ENCODE measurements at regions not wholly inside any gene's neighbourhood (a gene's known extent, or its start where the extent isn't known, plus 50 kb on each side); places are given as distances from the start of the nearest gene placed in this dataset.

GRCh38 chr13:100940658-100941057 lies 266.1 kb upstream of the TMTC4 start:
- no peak for DNase-seq (ENCODE audit: insufficient read length, low spot score)
- FAIRE-seq: no peak
- no peak for TF ChIP-seq CTCF (IDR thresholded peaks at IDR 0.05; ENCODE audit: insufficient read depth, missing control alignments)

GRCh38 chr13:100933841-100934240 lies 259.2 kb upstream of the TMTC4 start:
- TF ChIP-seq CTCF (IDR thresholded peaks at IDR 0.05; ENCODE audit: insufficient read depth, missing control alignments): no peak
- no peak for DNase-seq (ENCODE audit: insufficient read length, low spot score)
- FAIRE-seq: no peak

- no peak for FAIRE-seq
- TF ChIP-seq CTCF (IDR thresholded peaks at IDR 0.05; ENCODE audit: insufficient read depth, missing control alignments): no peak
- no peak for DNase-seq (ENCODE audit: insufficient read length, low spot score)
These were observed 248.0 kb upstream of the TMTC4 start for GRCh38 chr13:100922599-100922998.

DNA sequence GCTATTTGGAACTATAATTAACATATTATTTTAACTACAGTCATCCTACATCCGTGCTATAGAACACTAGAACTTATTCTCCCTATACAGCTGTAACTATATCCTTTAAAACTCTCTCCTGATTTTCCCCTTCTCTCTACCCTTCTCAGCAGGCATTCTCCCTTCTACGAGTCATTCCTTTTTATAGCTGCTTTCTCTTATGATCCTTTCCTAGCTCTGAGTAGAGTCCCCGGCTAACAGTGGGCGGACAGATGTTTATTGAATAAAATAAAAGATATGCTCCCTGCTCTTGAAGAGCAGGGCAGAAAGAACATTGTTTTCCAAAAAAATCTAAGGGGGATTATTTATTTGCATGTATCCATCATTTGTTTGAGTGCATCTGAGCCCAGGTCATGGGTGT lies 246.5 kb upstream of the TMTC4 start:
- DNase-seq (ENCODE audit: insufficient read length, low spot score): no peak
- TF ChIP-seq CTCF (IDR thresholded peaks at IDR 0.05; ENCODE audit: insufficient read depth, missing control alignments): no peak
- FAIRE-seq: no peak

DNA sequence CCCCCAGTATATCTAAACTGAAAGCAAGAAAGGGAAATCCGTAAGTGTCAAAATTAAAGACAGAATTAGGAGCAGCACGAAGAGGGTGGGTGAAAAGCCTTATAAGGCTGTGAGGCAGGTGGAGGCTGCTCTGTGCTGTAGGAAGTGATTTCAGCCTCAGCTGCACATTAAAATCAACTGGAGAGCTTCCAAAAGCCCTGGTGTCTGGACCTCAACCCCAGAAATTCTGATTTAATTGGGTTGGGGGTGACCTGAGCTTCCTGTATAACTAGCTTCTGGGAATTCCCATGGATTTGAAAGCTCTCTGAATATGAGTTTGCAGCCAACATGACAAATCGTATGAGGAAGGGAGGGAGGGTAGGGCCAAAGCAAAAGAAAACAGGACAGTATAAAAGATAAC lies 242.4 kb upstream of the TMTC4 start:
- DNase-seq (ENCODE audit: insufficient read length, low spot score): no peak
- FAIRE-seq: no peak
- no peak for TF ChIP-seq CTCF (IDR thresholded peaks at IDR 0.05; ENCODE audit: insufficient read depth, missing control alignments)

- TF ChIP-seq CTCF (IDR thresholded peaks at IDR 0.05; ENCODE audit: insufficient read depth, missing control alignments): no peak
- no peak for DNase-seq (ENCODE audit: insufficient read length, low spot score)
- no peak for FAIRE-seq
These were observed 238.5 kb upstream of the TMTC4 start for GRCh38 chr13:100913143-100913542.

DNA sequence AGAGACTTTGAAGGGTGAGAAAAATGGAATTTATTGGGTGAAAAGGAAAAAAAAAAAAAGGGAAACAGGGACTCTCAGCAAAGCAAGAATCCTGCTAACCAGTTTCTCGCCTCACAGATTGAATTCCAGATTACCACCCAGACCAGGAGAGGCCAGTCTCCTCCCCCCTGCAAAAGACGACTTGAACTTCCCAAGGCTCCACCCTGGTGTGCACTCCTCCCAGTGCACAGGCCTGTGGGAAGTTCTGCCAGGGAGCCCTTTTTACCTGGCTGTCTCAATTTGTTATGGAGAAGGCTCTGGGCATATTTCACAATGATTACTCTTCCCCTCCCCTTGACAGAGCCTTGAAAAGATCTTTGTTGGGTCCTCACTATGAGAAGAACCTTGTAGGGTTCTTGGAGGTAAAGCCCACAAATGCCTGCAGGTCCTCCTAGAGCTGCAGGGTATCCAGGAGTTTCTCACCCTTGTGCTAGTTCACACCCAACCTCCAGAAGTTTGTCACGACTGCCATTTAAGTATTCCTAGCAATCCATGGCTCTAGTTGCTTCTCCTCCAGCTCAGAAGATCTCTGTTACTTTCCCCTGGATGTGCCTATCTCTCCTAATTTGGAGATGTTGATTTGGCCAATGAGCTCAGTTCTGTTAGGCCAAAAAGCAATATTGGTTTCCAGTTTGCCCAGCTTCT lies 229.8 kb upstream of the TMTC4 start:
- DNase-seq (ENCODE audit: insufficient read length, low spot score) (no peak), FAIRE-seq (no peak)
- no peak for TF ChIP-seq CTCF (IDR thresholded peaks at IDR 0.05; ENCODE audit: insufficient read depth, missing control alignments)

Measured in D721Med (cell line).